ENCODE measurements at regions not wholly inside any gene's neighbourhood (a gene's known extent, or its start where the extent isn't known, plus 50 kb on each side); places are given as distances from the start of the nearest gene placed in this dataset.

DNA sequence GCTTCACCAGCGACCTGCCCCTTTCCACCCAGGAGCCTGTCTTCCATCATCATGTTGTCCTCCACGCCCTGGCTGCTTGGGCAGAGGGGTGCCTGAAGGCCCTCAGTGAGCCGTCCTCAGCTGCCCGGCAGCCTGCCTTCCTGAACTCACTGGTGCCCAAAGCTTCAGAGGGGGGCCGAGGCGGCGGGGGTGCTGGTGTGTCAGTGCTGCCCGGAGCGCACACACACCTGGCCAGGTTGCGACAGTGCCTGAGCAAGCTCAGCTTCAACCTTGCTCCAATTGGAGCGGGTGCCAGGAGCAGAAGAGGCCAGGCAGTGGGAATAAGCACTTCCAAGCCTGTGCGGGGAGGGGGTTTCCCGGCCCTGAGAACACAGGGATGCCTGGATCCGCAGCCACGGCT lies 566.3 kb downstream of the INHBA start:
- TF ChIP-seq, protein P1, sequence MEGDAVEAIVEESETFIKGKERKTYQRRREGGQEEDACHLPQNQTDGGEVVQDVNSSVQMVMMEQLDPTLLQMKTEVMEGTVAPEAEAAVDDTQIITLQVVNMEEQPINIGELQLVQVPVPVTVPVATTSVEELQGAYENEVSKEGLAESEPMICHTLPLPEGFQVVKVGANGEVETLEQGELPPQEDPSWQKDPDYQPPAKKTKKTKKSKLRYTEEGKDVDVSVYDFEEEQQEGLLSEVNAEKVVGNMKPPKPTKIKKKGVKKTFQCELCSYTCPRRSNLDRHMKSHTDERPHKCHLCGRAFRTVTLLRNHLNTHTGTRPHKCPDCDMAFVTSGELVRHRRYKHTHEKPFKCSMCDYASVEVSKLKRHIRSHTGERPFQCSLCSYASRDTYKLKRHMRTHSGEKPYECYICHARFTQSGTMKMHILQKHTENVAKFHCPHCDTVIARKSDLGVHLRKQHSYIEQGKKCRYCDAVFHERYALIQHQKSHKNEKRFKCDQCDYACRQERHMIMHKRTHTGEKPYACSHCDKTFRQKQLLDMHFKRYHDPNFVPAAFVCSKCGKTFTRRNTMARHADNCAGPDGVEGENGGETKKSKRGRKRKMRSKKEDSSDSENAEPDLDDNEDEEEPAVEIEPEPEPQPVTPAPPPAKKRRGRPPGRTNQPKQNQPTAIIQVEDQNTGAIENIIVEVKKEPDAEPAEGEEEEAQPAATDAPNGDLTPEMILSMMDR (conservative IDR thresholded peaks at IDR 0.05; ENCODE audit: low read length): no peak
- Histone ChIP-seq H3K9me3 (ENCODE audit: insufficient read depth, low read depth, low read length) (no peaks in the 10 kb centered on the region), H3K79me2 (ENCODE audit: insufficient read depth, low read length) (no peaks in the 10 kb centered on the region), H3K9me2 (replicated peaks; ENCODE audit: low read depth, low read length) (no peaks in the 10 kb centered on the region), H3K4me1 (ENCODE audit: insufficient read depth, low read length, poor library complexity, severe bottlenecking) (no peaks in the 10 kb centered on the region), H4K20me1 (ENCODE audit: insufficient read depth, low read length, poor library complexity, severe bottlenecking) (no peaks in the 10 kb centered on the region), H3K27me3 (ENCODE audit: insufficient read depth, low read length, poor library complexity, severe bottlenecking) (no peaks in the 10 kb centered on the region), H3K4me2 (ENCODE audit: low read depth, low read length, poor library complexity, severe bottlenecking) (no peak overlapping the region), H3K9ac (ENCODE audit: low read depth, low read length, poor library complexity, severe bottlenecking) (no peak overlapping the region), H3F3A (ENCODE audit: low read depth) (no peaks in the 10 kb centered on the region), H3K4me3 (ENCODE audit: low read length, poor library complexity, severe bottlenecking) (no peak overlapping the region), H3K36me3 (ENCODE audit: insufficient read depth, low read length) (no peaks in the 10 kb centered on the region), H2AFZ (ENCODE audit: low read length) (no peak overlapping the region)

DNA sequence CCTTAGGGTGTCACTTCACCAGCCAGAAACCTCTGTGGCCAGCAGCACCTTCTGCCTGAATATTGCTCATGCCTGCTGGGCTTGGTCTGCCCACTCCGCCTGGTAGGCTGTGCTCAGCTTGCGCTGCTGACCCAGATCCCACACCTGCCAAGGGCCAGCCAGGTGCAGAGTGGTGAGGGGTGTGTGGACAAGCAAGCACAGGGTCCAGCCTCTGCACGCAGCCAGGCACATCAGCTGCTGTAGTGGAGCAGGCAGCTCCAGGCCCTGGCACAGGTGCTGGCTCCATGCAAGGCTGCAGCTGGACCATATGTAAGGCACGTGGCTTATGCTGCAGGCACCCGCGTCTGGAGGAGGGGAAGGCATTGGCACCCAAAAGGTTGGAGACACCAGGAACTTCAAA lies 567.4 kb downstream of the INHBA start:
- TF ChIP-seq, protein P1 (conservative IDR thresholded peaks at IDR 0.05; ENCODE audit: low read length): no peak
- no peak for TF ChIP-seq EZH2phosphoT487 (IDR thresholded peaks at IDR 0.05; ENCODE audit: borderline replicate concordance)
- Histone ChIP-seq H3F3A (ENCODE audit: low read depth) (no peaks in the 10 kb centered on the region), H3K79me2 (ENCODE audit: insufficient read depth, low read length) (no peaks in the 10 kb centered on the region), H3K9me2 (replicated peaks; ENCODE audit: low read depth, low read length) (no peaks in the 10 kb centered on the region), H4K20me1 (ENCODE audit: insufficient read depth, low read length, poor library complexity, severe bottlenecking) (no peaks in the 10 kb centered on the region), H3K36me3 (ENCODE audit: insufficient read depth, low read length) (no peaks in the 10 kb centered on the region), H3K4me2 (ENCODE audit: low read depth, low read length, poor library complexity, severe bottlenecking) (no peak overlapping the region), H3K4me3 (ENCODE audit: low read length, poor library complexity, severe bottlenecking) (no peak overlapping the region), H3K4me1 (ENCODE audit: insufficient read depth, low read length, poor library complexity, severe bottlenecking) (no peaks in the 10 kb centered on the region), H3K9ac (ENCODE audit: low read depth, low read length, poor library complexity, severe bottlenecking) (no peak overlapping the region), H3K27me3 (ENCODE audit: insufficient read depth, low read length, poor library complexity, severe bottlenecking) (no peaks in the 10 kb centered on the region), H2AFZ (ENCODE audit: low read length) (no peak overlapping the region), H3K9me3 (ENCODE audit: insufficient read depth, low read depth, low read length) (no peaks in the 10 kb centered on the region)

DNA sequence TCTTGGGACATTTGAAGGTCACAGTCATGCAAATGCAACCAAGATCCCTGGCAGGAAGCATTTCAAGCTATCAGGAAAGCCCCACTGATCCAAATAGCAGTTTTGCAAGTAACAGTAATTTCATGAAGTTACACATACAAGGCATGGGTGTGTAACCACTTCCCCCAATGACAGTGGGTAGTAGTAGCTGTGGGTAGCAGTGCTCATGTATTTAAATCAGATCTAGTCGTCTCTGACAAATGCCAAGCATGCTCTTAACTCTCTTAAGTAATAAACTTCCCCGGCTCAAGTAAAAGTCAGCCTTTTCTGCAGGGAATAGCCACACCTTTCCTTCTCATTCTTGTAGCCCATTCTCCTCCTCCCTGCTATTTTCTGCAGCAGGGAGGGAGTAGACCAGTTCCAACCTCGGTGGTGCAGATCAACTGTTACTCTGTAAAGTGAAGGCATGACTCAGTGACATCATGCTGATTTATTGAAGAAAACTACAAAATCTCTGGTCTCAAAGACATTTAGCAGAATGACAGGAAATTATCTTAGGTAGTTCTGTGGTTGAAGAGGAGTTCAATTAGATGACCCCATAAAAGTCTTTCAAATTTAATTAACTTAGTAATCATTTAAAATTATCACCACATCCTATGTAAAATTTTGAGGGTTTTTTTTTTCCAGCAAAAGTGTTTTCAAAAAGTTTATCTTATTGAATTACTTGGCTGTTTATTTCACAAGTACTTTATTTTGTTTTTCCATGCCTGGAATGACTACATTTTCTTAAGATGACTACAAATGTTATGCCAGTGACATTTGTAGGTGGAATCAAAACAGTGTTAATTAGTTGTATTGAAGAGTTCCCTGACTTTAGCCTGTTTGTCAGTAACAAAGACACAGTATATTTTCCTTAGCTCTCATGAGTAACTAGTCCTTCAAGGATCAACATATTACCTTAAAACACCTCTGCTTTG lies 568.3 kb downstream of the INHBA start:
- Histone ChIP-seq H3K9me2 (replicated peaks; ENCODE audit: low read depth, low read length) (no peaks in the 10 kb centered on the region), H3K36me3 (ENCODE audit: insufficient read depth, low read length) (no peaks in the 10 kb centered on the region), H2AFZ (ENCODE audit: low read length) (no peak overlapping the region), H3K27me3 (ENCODE audit: insufficient read depth, low read length, poor library complexity, severe bottlenecking) (no peaks in the 10 kb centered on the region), H4K20me1 (ENCODE audit: insufficient read depth, low read length, poor library complexity, severe bottlenecking) (no peaks in the 10 kb centered on the region), H3K9ac (ENCODE audit: low read depth, low read length, poor library complexity, severe bottlenecking) (no peak overlapping the region), H3F3A (ENCODE audit: low read depth) (no peaks in the 10 kb centered on the region), H3K79me2 (ENCODE audit: insufficient read depth, low read length) (no peaks in the 10 kb centered on the region), H3K9me3 (ENCODE audit: insufficient read depth, low read depth, low read length) (no peaks in the 10 kb centered on the region), H3K4me3 (ENCODE audit: low read length, poor library complexity, severe bottlenecking) (no peak overlapping the region), H3K4me1 (ENCODE audit: insufficient read depth, low read length, poor library complexity, severe bottlenecking) (no peaks in the 10 kb centered on the region), H3K4me2 (ENCODE audit: low read depth, low read length, poor library complexity, severe bottlenecking) (no peak overlapping the region)
- TF ChIP-seq, protein P1 (conservative IDR thresholded peaks at IDR 0.05; ENCODE audit: low read length): no peak
- no peak for TF ChIP-seq EZH2phosphoT487 (IDR thresholded peaks at IDR 0.05; ENCODE audit: borderline replicate concordance)
